Heart right ventricle (tissue), 16 donors: ENCODE measurements at regions not wholly inside any gene's neighbourhood (a gene's known extent, or its start where the extent isn't known, plus 50 kb on each side); places are given as distances from the start of the nearest gene placed in this dataset.
"Not testable (repeated sequence)": the region's sequence is repeated elsewhere in the genome, so short reads cannot be mapped to it uniquely, and the experiment has no call there.

ENCODE experiments used
- ATAC-seq, 8 donors: fragments of 200-7000 bp; cut with Tn5 transposase; one replicate each; pipeline ENCODE4 v1.9.1; 2020; ENCODE audit warnings: mild to moderate bottlenecking in 8 of 8, moderate library complexity in 8 of 8, moderate number of reproducible peaks in 1 of 8
- DNase-seq, 2 donors: peaks; one replicate each; pipeline ENCODE4 v3.0.0-alpha.2; 2020
- H3K27ac ChIP-seq, 10 donors: fragments of 200-600 bp; sonication (generic) in 2 of 10; one replicate each; pipeline versions ENCODE4 v1.5.0 to v1.8.0; 2020 to 2022; ENCODE audit warnings: mild to moderate bottlenecking in 3 of 10
- H3K27me3 ChIP-seq, 7 donors: fragments of 200-600 bp; one replicate each; pipeline ENCODE4 v1.8.0; 2021 to 2022; ENCODE audit warnings: mild to moderate bottlenecking in 2 of 7
- H3K36me3 ChIP-seq, 9 donors: fragments of 200-600 bp; sonication (generic) in 1 of 9; one replicate each; pipeline versions ENCODE4 v1.5.0 to v1.8.0; 2020 to 2022; ENCODE audit warnings: mild to moderate bottlenecking in 2 of 9
- H3K4me1 ChIP-seq, 9 donors: fragments of 200-600 bp; sonication (generic) in 1 of 9; one replicate each; pipeline versions ENCODE4 v1.5.0 to v1.8.0; 2020 to 2022; ENCODE audit warnings: mild to moderate bottlenecking in 4 of 9
- H3K4me3 ChIP-seq, 10 donors: fragments of 200-600 bp; sonication (generic) in 2 of 10; one replicate each; pipeline versions ENCODE4 v1.5.0 to v1.8.0; 2020 to 2022; ENCODE audit warnings: mild to moderate bottlenecking in 7 of 10, moderate library complexity in 2 of 10
- H3K9me3 ChIP-seq, 11 donors: fragments of 200-600 bp in 10 of 11; sonication (generic) in 2 of 11; one replicate each; pipeline versions ENCODE4 v1.5.0 to v1.8.0; 2013 to 2022; ENCODE audit warnings: mild to moderate bottlenecking in 2 of 11, control low read depth in 1 of 11, moderate library complexity in 1 of 11
- CTCF ChIP-seq, 9 donors: fragments of 200-600 bp; sonication (generic) in 2 of 9; IDR thresholded peaks; one replicate each; pipeline versions ENCODE4 v1.5.0 to v1.8.0; 2021 to 2022; ENCODE audit warnings: antibody characterized with exemption in 9 of 9, mild to moderate bottlenecking in 5 of 9, moderate library complexity in 1 of 9
- WGBS, 2 donors: extraction: QIAGEN DNeasy Blood & Tissue Kit; methylation state at CpG; one replicate each; pipeline ENCODE4 v1.1.7; 2013; ENCODE audit warnings: inconsistent platforms in 1 of 2; 5-methylcytosine and 5-hydroxymethylcytosine counted together
- intact Hi-C, 10 donors: fragments of 100-400 bp; cut with DNase I; formaldehyde crosslinking; loops; one replicate each; pipeline versions ENCODE4 v1.11.1 to v1.14.2; 2022
- donor health status: Arrhythmogenic right ventricular cardiomyopathy.
- donor health status: ischemic (EF 13 %, LVEDD 7.1; RV severe dilation, severe dysfunction).
- donor health status: healthy with polysubstance abuse.
- donor health status: DM: no; HTN: yes; CAD: no.
- donor health status: DM: no; HTN: no; CAD: no.
- donor health status: ischemic (EF 25% LVEDD 6.9; RV normal size, moderate dysfunction).
- donor health status: ischemic (EF 25% LVEDD 5.7; RV mildly dilated, moderate dysfunction).
- donor health status: healthy.
- donor health status: DM: yes; HTN: yes; CAD: no.
- donor health status: Ischemic cardiomyopathy.
- donor health status: ischemic (EF 35%, LVEDD 5.7; RV mildly dilated, moderate dysfunction).
- donor health status: nonischemic (EF 11% LVEDD 7.7; RV severe dilation, severe dysfunction).
- donor health status: DM: yes; HTN: yes; CAD: no.
- donor health status: PGD.
- donor health status: ischemic (EF 29% LVEDD 5.4; RV normal size, mild dysfunction).
- donor health status: nonischemic (EF 23%, LVEDD 6.1; RV moderate dilation, normal function).

- H3K27ac ChIP-seq, intact Hi-C loops, H3K4me3 ChIP-seq, ATAC-seq, DNase-seq, H3K4me1 ChIP-seq, H3K27me3 ChIP-seq, H3K36me3 ChIP-seq: not testable (repeated sequence)
- WGBS, 2 donors, result 84 to 85% methylated on average over 3 of the region's 3 CpGs
- H3K9me3 ChIP-seq, result peaks cover 0 to 12% (median 0%) of the 10 kb centered on the region in 11 donors
These were observed 347.4 kb downstream of the MAGEE1 start for GRCh38 chrX:76774912-76775311.

GRCh38 chrX:76796311-76796710 is 368.8 kb downstream of the MAGEE1 start:
- Histone ChIP-seq H3K27ac (no peak overlapping the region), H3K36me3 (no peaks in the 10 kb centered on the region), H3K27me3 (no peaks in the 10 kb centered on the region), H3K9me3 (peaks cover 0 to under 1% (median 0%) of the 10 kb centered on the region in 11 donors), H3K4me3 (no peak overlapping the region), H3K4me1 (no peaks in the 10 kb centered on the region)
- intact Hi-C loops, result no loop called here
- DNase-seq (no peak), ATAC-seq (no peak)
- no peak for TF ChIP-seq CTCF (IDR thresholded peaks at IDR 0.05)
- 83 to 85% methylated on average over 2 of the region's 2 CpGs for WGBS, 2 donors

GRCh38 chrX:76802708-76803107 is 375.2 kb downstream of the MAGEE1 start:
- H3K9me3 ChIP-seq, result peaks cover 0 to 7% (median 0%) of the 10 kb centered on the region in 11 donors
- no peak overlapping the region for H3K27ac ChIP-seq
- ATAC-seq (no peak), DNase-seq (no peak)
- no peaks in the 10 kb centered on the region for H3K36me3 ChIP-seq
- TF ChIP-seq CTCF (IDR thresholded peaks at IDR 0.05), result no peak
- no peak overlapping the region for H3K4me3 ChIP-seq
- no peaks in the 10 kb centered on the region for H3K4me1 ChIP-seq
- no peaks in the 10 kb centered on the region for H3K27me3 ChIP-seq
- intact Hi-C loops, result no loop called here
- WGBS, 2 donors, result 85 to 87% methylated on average over 3 of the region's 3 CpGs

GRCh38 chrX:76815754-76816153 is 388.2 kb downstream of the MAGEE1 start:
- Histone ChIP-seq H3K27me3 (no peaks in the 10 kb centered on the region), H3K4me1 (no peaks in the 10 kb centered on the region), H3K27ac (no peak overlapping the region), H3K36me3 (no peaks in the 10 kb centered on the region), H3K4me3 (no peak overlapping the region), H3K9me3 (no peaks in the 10 kb centered on the region)
- DNase-seq (no peak), ATAC-seq (no peak)
- TF ChIP-seq CTCF (IDR thresholded peaks at IDR 0.05), result no peak
- WGBS, 2 donors, result 74 to 84% methylated on average over 3 of the region's 3 CpGs
- intact Hi-C loops, result no loop called here

GRCh38 chrX:76817279-76817678 is 389.8 kb downstream of the MAGEE1 start:
- WGBS, 2 donors, result no CpG with 5 or more reads among the region's 1 CpG
- H3K27ac ChIP-seq, H3K36me3 ChIP-seq, DNase-seq, H3K4me1 ChIP-seq, H3K27me3 ChIP-seq, intact Hi-C loops, H3K4me3 ChIP-seq, H3K9me3 ChIP-seq, ATAC-seq: not testable (repeated sequence)

GRCh38 chrX:76821276-76821675 is 393.8 kb downstream of the MAGEE1 start:
- no peaks in the 10 kb centered on the region for H3K36me3 ChIP-seq
- intact Hi-C loops, result no loop called here
- DNase-seq (no peak), ATAC-seq (no peak)
- 95 to 100% methylated on average over 1 of the region's 1 CpG for WGBS, 2 donors
- H3K27me3 ChIP-seq, result no peaks in the 10 kb centered on the region
- H3K4me3 ChIP-seq, result no peak overlapping the region
- no peak for TF ChIP-seq CTCF (IDR thresholded peaks at IDR 0.05)
- H3K27ac ChIP-seq, result no peak overlapping the region
- peaks cover 0 to 6% (median 0%) of the 10 kb centered on the region in 11 donors for H3K9me3 ChIP-seq
- no peaks in the 10 kb centered on the region for H3K4me1 ChIP-seq
